GM12875 (cell line): ENCODE measurements at regions not wholly inside any gene's neighbourhood (a gene's known extent, or its start where the extent isn't known, plus 50 kb on each side); places are given as distances from the start of the nearest gene placed in this dataset.

Experiments used
- H3K4me3 ChIP-seq: one replicate; pipeline ENCODE4 v1.5.1; 2011; ENCODE audit warnings: low read depth, low read length, control low read depth
- CTCF ChIP-seq: IDR thresholded peaks from 2 replicates; pipeline ENCODE4 v1.5.1; 2011; ENCODE audit warnings: low read depth, mild to moderate bottlenecking, control low read depth, inconsistent platforms, low read length, moderate library complexity, borderline replicate concordance; ENCODE audit not compliant: insufficient read depth

GRCh38 chrX:122586831-122587230 is 597.2 kb upstream of the GRIA3 start:
- H3K4me3 ChIP-seq, result no peak overlapping the region
- TF ChIP-seq CTCF, result no peak

- no peak for TF ChIP-seq CTCF
- H3K4me3 ChIP-seq, result no peak overlapping the region
These were observed 592.5 kb upstream of the GRIA3 start for GRCh38 chrX:122591546-122591945.

- no peak for TF ChIP-seq CTCF
- H3K4me3 ChIP-seq, result no peak overlapping the region
These were observed 587.1 kb upstream of the GRIA3 start for GRCh38 chrX:122596998-122597397.

- no peak for TF ChIP-seq CTCF
- H3K4me3 ChIP-seq, result no peak overlapping the region
These were observed 561.3 kb upstream of the GRIA3 start for GRCh38 chrX:122622795-122623194.

GRCh38 chrX:122625239-122625638 is 558.8 kb upstream of the GRIA3 start:
- no peak overlapping the region for H3K4me3 ChIP-seq
- TF ChIP-seq CTCF, result no peak

- no peak for TF ChIP-seq CTCF
- H3K4me3 ChIP-seq, result no peak overlapping the region
These were observed 558.3 kb upstream of the GRIA3 start for GRCh38 chrX:122625821-122626220.

- TF ChIP-seq CTCF, result no peak
- H3K4me3 ChIP-seq, result no peak overlapping the region
These were observed 557.2 kb upstream of the GRIA3 start for GRCh38 chrX:122626871-122627270.
